NCI-H82 treated with DMSO at 0.1 percent for 48 hours (cell line): ENCODE measurements at regions not wholly inside any gene's neighbourhood (a gene's known extent, or its start where the extent isn't known, plus 50 kb on each side); places are given as distances from the start of the nearest gene placed in this dataset.

Experiments
- DNase-seq: peaks from one replicate; lab custom pipeline; 2025; ENCODE audit not compliant: unreplicated experiment; lab: John Stamatoyannopoulos, UW

DNA sequence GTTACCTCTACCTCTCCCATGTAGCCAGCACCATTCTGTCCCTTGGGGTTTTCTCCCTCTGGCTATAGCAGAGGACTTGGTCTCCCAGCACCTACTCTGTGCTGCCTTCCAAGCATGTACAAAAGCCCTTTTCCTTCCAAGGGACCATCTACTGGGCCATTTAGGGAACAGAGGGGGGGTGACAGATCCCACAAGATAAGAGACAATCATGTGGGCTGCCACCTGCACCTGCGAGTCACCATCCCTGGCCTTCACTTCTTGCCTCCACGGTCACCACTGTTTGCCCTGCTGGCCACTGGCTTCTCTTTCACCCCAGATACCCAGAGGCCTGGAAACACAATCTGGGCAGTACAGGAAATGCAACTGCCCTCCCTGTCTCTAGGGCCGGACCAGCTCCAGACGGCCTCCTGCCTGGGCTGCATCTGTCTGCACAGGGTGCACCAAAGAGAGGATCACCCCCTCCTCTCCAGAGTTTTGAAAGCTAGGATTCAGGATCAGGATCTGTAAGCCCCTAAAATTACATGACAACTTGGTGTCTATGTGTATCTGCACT, 160.8 kb upstream of the NECTIN1 start:
- no peak for DNase-seq

DNA sequence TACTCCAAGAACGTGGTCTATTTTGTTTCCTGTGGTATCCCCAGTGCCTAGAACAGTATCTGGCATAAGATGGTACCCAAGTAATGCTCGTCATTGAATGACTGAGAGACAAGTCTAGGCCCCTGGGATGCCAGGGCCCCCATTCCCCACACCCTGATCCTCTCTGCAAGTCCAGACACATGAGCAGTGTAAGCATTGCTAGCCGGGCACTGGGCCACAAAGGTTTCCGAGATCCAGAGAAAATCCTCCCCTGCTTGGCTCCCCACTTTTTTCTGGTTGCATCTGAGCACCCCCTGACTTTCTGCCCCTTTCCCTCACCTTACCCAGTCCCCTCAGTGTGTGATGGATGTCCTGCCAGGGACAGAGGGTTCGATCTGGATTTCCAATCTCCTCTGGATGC, 160.1 kb upstream of the NECTIN1 start:
- no peak for DNase-seq

DNA sequence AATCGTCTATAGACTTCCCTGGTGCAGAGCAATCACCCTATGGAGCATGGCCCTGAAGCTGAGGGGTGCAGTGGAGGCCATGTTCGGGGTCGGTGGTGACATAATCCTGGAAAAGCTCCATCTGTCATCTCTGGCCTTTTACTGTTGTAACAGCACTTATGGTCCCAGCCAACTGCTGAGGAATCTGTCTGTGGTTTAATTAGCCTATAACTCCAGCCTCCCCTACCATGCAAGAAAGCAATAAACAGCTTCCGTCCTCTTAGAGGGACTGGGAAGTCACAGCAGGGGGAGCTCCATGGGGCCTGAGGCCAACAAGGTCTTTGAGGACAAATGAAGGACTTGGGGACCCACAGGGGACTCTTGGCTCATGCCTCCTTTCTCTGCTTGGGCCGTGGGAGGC, 159.1 kb upstream of the NECTIN1 start:
- peak; percentile 77 for DNase-seq

DNA sequence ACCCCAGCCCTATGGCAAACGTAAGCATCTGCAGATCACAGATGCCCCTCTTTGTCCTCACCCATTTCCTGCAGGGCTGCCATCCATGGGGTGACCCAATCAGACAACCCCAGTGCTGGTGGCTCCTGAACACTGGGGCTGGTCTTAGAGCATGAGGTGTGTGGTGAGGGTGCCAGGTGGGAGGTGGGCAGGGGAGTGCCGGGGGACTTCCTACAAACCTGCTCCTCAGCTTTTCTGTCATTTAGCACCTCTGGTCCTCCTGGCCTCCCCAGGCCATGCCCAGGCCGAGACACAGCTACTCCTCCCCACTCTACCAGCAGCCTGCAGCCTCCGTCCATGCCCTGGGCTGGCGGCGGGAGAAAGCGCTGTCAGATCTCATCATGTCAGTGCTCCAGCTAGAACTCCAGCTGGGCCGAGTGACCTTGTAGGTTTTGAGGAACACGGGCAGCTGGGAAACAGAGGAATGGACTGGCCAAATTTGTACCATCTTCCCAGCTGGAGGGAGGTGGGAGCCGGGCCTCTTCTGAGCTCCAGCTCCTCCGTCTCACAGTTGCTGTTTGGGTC, 157.7 kb upstream of the NECTIN1 start:
- DNase-seq = no peak

DNA sequence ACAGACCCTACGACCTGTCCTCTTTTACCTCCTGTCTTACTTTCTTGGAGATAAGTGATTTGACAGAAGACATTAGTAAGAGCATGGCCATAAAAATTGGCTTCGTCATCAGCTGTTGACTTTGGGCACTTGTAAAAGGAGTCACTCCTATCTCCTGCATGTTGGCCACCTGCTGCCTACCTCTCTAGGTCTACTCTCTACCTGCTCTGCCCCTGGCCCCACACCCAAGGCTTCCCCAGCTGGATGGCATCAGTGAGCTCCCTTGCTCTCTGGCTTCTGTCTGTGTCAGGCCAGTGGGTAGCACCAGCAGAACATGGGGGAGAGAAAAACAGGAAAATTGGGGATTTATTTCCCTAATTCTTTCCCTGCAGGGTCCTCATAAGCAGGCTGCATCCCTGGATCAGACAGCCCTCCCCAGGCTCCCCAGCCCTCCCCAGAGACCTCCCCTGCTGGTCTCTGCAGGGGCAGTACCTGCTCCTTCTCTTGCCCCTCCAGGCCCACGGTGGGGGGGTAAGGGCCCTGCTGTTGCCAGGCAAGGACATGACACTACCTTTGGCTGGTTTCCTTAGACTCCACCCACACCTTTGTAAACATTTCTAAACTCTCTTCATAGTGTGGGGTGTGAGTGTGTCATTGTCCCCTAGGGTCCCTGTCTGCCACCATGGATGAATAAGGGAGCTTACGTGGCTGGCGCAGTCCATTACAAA, 157.0 kb upstream of the NECTIN1 start:
- DNase-seq = no peak

DNA sequence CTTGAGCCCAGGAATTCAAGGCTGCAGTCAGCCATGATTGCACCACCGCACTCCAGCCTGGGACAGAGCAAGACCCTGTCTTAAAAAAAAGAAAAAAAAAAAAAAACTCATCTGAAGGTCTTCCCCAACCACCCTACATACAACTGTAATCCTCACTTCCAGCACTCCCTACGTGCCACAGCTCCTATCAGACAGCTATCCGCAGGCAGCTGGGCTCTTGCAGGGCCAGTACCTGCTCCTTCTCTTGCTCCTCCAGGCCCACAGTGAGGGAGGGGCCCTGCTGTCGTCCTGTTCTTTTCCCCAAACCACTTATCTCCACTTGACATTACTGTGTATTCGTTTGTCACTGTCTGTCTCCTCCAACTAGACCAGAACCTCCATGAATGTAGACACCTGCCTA, 156.1 kb upstream of the NECTIN1 start:
- no peak for DNase-seq

DNA sequence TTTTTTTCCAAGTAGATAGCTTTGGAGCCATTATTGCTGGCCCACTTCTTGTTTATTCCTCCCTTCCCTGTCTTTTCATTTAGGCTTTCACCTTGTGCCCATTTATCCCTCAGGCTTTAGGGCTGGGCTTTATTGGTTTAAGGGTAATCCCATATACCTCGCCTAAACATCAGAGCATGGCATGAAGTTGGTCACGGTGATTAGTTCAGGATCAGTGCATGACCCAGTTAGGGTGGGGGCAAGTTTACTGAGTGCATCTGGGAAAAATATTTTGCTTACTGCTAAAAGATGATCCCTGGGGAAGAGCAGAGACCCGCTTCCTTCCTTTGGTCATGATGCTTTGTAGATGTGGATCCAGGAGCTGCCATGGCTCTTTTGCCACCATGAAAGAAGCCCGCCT, 153.3 kb upstream of the NECTIN1 start:
- peak; percentile 75 for DNase-seq

DNA sequence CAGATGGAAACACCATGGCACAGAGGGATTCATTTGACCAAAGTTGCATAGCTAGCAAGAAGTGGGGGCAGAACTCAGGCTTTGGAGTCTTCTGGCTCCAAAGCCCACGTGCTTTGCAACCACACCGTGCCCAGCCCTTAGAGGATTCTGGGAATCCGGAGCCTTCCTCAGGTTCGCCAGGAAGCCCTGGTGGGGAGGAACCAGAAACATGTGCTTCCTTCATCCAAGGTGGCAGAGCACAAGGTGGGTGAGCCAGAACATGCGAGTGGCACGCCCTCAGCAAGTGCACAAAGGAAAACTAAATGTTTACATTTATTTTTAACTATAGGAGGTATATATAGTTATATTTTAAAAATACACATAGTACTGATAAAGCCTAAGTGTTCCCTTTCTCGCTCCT, 151.9 kb upstream of the NECTIN1 start:
- DNase-seq = no peak

DNA sequence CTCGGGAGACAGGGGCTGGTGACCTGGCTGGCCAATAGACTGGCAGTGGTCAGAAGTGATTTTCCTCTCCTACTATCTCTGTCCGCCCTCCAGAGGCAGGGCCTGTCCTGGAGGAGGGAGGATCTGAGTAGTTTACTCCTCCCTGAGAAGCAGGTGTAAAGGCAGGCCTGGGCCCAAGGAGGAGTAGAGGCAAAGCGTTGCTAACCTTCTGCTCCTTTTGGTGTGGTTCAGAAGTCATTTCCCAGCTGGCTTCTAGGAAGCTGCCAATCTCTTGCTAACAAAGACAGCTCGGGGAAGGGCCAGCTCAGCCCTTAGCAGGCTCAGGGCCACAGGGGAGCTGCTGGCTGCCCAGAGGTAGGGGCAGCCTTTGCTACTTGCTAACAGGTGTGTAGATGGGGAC, 151.1 kb upstream of the NECTIN1 start:
- no peak for DNase-seq

DNA sequence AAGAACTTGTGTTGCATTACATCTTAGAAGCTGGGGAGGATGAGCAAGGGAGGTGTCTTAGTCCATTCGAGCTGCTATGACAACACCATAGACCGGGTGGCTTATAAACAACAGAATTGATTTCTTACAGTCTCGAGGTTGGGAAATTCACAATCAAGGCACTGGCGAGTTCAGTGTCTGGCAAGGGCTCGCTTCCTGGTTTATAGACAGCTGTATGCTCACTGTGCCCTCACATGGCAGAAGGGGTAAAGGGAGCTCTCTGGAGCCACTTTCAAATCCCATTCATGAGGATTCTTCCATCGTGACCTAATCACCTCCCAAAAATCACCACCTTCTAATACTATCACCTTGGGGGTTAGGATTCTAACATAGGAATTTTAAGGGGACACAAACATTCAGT, 150.0 kb upstream of the NECTIN1 start:
- DNase-seq = no peak

DNA sequence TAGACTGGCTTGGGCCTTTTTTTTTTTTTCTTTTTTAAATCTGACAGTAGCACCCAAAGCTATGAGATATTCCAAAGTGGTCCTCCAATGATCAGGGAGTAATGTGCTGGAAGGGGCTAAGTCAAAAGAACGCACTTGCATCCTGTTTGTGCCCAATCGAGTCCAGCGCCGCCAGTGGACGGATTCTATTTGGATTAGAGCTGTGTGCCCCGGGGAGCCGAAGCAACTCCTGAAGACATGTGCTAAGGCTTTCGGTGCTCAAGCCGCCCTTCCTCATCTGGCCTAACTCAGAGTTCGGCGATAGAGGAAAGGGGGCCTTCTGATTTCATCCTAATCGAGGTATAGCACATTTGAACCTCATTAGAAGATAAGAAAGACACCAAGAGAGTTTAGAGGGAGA, 147.8 kb upstream of the NECTIN1 start:
- no peak for DNase-seq

DNA sequence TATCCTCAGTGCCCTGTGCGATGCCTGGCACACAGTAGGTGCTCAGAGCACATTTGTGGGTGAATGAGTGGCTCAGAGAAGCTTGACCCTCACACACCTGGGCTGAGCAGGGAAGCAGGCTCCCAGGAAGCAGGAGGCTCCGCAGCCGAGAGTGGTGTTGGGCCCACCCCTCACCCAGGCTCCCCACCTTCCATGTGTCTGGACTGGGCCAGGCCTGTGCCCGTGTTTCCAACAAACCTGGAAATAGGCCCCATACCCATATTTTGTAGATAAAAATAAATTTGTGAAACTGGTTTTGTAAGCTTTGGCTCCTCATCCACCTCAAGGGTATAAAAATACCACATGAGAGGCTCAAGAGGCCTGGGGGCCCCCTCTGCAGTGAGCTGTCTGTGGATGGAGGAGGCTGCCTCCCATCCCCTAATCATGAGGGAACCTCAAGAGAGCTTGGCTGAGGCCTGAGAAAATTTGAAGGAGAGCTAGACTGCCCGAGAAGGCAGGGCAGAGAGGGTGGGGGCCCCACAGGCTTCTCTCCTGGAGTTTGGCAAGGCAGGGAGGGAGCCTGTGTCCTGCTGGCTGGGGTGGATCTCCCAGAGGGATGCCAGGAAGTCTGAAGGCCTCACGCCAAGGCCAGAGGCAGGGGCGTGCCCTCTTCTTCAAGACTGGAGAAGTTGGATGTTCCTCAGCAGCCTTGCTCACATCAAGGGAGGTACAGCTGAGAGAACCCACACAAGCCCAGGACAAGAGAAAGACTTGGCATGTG, 147.0 kb upstream of the NECTIN1 start:
- no peak for DNase-seq

DNA sequence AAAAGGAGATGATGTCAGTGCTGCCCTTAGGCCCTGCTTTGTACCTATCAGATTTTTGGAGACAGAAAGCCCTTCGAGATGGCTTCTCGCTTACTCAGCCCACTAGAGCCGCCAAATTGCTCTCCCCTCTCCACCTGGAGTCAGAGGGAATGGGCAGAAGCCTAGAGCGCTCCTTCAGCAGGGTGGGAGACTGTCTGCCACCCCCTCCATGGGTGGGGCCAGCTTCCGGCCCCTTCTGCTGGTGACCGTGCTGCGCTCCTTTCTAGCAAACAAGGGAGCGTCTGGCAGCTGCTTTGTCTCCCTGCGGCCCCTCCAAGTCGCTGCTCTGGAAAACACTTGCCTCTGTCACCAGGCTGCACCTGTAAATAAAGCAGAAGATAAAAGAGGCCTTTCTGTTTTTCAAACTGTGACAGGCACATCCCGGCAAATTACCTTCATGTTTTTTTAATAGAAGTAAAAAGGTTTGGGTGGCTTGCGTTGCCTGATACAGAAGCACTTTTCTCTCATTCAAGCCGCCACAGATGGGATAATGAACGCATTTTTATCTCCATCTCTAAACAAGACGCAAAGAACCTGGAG, 145.7 kb upstream of the NECTIN1 start:
- DNase-seq = no peak

DNA sequence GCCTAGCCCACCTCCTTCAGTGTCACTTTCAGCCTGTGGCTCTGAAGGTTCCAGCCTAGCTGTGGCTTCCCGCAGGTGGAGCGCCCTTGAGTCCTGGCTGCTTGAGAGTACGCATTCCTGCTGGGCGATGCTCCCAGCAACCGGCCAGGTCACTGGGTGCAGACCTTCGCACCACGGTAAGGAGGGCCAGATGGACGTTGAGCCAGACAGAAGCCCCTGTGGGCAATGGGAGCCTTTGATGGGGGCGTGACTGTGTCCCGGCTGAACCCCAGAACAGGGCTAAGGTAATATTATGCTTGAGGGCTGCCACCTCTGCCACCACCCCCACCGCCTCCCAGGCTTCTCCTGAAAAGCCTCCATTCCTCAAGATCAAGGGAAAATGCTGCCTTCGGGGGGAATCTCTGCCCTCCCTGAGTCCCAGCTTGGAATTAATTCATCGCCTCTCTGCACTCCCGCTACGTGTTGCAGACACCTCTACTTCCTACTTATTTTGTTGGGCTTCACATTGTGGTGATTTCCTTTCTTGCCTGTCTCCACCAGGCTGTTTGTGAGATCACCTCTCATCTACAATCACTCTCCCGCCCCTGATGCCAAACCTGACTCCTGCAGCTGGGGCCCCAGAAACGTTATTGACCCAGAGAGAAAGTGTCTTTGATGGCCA, 144.9 kb upstream of the NECTIN1 start:
- no peak for DNase-seq

DNA sequence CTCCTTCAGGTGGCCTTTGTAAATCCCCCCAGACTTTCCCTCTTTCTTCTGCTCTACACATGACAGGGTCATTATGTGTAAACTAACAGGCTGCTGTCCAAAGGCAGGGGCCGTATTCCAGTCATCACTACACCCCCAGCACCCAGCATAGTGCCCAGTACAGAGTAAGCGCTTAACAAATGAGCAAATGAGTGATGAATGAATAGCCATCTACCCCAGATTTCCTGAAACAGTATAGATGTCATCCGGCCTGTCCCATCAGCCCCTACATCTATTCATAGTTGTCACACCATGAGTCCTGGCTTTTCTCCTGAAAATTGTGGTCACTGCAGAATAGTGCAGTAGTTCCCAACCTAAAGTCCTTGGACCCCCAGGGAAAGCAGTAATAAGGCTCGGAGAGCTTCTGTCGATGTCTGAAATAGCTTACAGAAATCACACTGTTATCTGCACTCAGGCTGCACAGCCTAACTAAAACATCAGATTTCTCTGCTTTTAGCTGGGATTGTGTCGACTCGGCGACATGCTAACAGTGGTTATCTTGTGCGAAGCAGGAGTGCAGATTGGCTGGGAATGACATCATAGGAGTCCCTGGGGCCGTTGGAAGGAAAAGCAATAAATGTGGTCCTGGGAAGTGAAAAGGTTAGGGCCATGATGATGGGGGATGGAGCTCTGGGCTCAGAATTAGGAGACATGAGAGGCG, 143.8 kb upstream of the NECTIN1 start:
- DNase-seq = no peak

DNA sequence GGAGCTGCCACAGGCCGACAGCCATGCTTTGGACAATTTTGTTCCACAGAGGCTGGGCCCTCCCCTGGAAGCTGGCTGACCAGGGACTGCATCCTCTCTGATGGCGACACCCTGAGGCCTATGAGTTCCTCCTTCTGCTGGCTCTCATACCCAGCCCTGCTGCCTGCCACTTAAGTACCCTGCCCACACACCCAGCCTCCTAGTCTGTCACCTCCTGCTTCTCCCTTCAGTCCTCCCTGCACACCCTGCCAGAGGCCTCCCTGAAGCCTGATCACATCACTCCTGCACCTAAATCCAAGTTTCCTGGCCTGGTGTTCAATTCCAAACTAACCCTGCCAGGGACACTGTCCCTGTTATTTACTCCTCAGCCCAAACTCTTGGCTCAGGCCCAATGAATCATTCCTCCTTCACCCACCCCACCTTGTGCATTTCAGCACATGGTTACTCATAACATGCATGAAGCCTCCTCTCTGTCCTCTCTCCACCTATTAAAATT, 136.7 kb upstream of the NECTIN1 start:
- DNase-seq = no peak

DNA sequence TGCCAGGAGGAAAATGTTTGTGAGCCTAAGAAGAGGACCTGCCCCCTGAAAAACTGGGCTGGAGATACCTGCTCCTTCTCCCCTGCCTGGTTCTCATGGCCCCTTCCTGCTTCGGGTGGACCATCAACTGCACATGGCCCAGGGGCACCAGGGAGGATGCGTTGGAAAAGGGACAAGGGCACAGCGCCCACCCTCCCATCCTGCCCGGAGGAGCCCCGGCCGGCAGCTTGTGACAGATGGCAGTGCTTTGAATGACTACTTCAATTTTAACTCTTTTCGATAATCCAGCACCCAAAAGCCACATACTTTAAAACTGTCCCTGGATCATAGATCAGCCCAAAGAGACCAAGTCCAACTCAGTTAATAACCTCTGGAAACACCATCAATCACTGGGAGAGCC, 135.8 kb upstream of the NECTIN1 start:
- DNase-seq = no peak

DNA sequence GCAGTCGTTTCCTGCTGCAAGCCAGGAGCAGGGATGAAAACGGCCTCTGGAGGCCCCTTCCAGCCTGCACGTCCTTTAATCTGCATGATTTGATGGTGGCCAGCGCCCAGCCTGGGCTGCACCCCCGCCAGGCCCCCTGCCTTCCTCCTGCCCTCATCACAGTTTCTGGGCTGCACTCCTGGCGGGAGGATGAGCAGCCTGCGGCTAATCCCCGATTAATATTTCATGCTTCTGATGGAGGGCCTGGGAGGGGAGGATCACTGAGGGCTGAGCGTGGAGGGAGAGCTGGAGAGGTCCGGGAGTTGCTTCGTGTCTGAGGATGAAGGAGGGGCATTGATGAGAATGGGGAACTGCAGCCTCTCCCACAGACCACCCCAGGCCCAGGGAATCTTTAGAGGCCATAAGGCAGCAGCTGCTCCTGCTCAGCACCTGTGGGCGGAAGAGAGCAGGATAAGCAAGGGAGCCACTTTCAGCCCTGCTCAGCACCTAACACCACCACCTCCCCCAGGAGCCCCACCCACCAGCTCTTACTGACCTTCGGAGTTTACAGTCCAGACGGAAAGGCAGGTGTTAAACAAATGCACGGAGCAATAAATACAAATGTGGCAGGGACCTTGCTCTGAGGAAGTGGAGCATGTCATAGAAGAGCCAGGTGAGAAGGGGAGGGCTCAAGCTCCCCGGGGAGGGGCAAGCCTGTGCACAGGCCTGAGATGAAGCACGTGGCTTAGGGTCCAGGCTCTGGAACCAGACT, 135.0 kb upstream of the NECTIN1 start:
- peak; percentile 69 for DNase-seq

DNA sequence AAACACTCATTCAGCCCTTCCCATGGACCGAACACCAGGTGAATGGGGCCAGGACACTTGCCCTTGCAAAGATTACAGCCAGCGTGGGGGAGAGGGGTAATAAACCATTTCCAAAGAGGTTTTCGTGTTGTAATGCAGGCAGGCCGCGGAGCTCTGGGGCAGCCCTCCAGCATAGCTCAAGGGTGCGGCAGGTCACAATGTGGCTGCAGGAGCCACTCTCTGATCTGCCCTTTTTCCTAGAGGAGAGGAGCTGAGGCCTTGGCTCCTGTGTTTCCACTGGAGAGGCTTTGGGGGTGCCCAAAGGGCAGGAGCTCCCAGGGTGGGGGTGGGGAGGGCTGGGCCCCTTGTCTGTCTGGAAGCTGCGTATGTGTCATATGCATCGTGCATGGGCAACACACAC, 134.2 kb upstream of the NECTIN1 start:
- DNase-seq = no peak

DNA sequence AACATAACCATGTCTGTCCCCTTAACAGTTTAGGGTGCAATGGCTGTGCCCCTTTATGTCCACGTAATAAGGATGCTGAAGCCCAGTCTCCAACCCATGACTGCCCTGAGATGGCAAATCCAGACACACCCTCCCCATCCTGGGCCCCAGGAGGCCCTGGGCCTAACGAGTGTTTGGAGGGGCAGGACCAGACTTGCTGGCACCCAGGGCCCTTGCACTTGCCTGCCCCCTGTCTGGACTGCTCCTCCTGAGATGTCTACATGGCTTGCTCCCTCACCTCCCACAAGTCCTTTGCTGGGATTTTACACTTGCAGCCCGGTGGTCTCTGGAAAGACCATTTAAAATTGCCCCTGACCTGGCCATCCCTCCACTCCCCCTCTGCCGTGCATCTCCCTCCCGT, 132.2 kb upstream of the NECTIN1 start:
- no peak for DNase-seq
